Fibroblast of skin of right quadriceps (primary cell): ENCODE measurements at regions not wholly inside any gene's neighbourhood (a gene's known extent, or its start where the extent isn't known, plus 50 kb on each side); places are given as distances from the start of the nearest gene placed in this dataset.
"Not testable (repeated sequence)": the region's sequence is repeated elsewhere in the genome, so short reads cannot be mapped to it uniquely, and the experiment has no call there.

ENCODE experiments used
- DNase-seq: peaks from one replicate; pipeline ENCODE4 v3.0.0-alpha.2; 2013

GRCh38 chr4:25981749-25982148 is 67.7 kb downstream of the SMIM20 start:
- no peak for DNase-seq

- no peak for DNase-seq
Measured at GRCh38 chr4:25982962-25983361, 68.9 kb downstream of the SMIM20 start.

- no peak for DNase-seq
Measured at GRCh38 chr4:25984266-25984665, 70.2 kb downstream of the SMIM20 start.

GRCh38 chr4:25984796-25985195 is 70.8 kb downstream of the SMIM20 start:
- no peak for DNase-seq

GRCh38 chr4:25986807-25987206 is 72.8 kb downstream of the SMIM20 start:
- no peak for DNase-seq

- DNase-seq: no peak
Measured at GRCh38 chr4:25991340-25991739, 77.3 kb downstream of the SMIM20 start.

GRCh38 chr4:25993395-25994185 is 79.6 kb downstream of the SMIM20 start:
- no peak for DNase-seq

GRCh38 chr4:25994577-25994976 is 80.6 kb downstream of the SMIM20 start:
- DNase-seq: peak; percentile 51

- peak; percentile 38 for DNase-seq
Measured at GRCh38 chr4:26000274-26000950, 86.4 kb downstream of the SMIM20 start.

GRCh38 chr4:26001413-26001812 is 87.4 kb downstream of the SMIM20 start:
- no peak for DNase-seq

GRCh38 chr4:26001816-26002215 is 87.8 kb downstream of the SMIM20 start:
- no peak for DNase-seq

- no peak for DNase-seq
Measured at GRCh38 chr4:26003056-26003455, 89.0 kb downstream of the SMIM20 start.

- DNase-seq: no peak
Measured at GRCh38 chr4:26004290-26004689, 90.3 kb downstream of the SMIM20 start.

- no peak for DNase-seq
Measured at GRCh38 chr4:26005764-26006163, 91.7 kb downstream of the SMIM20 start.

- no peak for DNase-seq
Measured at GRCh38 chr4:26008737-26009136, 94.7 kb downstream of the SMIM20 start.

- no peak for DNase-seq
Measured at GRCh38 chr4:26009502-26009901, 95.5 kb downstream of the SMIM20 start.

GRCh38 chr4:26010304-26010703 is 96.3 kb downstream of the SMIM20 start:
- no peak for DNase-seq

GRCh38 chr4:26013629-26014028 is 99.6 kb downstream of the SMIM20 start:
- no peak for DNase-seq

GRCh38 chr4:26015133-26015651 is 101.2 kb downstream of the SMIM20 start:
- peak; percentile 96 for DNase-seq

- no peak for DNase-seq
Measured at GRCh38 chr4:26015906-26016305, 101.9 kb downstream of the SMIM20 start.

- no peak for DNase-seq
Measured at GRCh38 chr4:26017531-26017930, 103.5 kb downstream of the SMIM20 start.

GRCh38 chr4:26017961-26018700 is 104.1 kb downstream of the SMIM20 start:
- not testable (repeated sequence) for DNase-seq

- peak; percentile 58 for DNase-seq
Measured at GRCh38 chr4:26020083-26020668, 106.2 kb downstream of the SMIM20 start.
